Omental fat pad (tissue), 3 donors: ENCODE measurements at regions not wholly inside any gene's neighbourhood (a gene's known extent, or its start where the extent isn't known, plus 50 kb on each side); places are given as distances from the start of the nearest gene placed in this dataset.

Experiments used
- ATAC-seq: fragments of 150-250 bp; one replicate; pipeline ENCODE4 v1.9.1; 2016; ENCODE audit warnings: mild to moderate bottlenecking, moderate library complexity; ENCODE audit not compliant: low FRiP score
- DNase-seq: peaks from one replicate; pipeline ENCODE4 v3.0.0-alpha.2; 2019; ENCODE audit warnings: low spot score
- CTCF ChIP-seq, 3 donors: fragments of 450-650 bp; IDR thresholded peaks; one replicate each; pipeline ENCODE4 v1.5.1; 2016 to 2017; ENCODE audit warnings: antibody characterized with exemption in 3 of 3, mild to moderate bottlenecking in 3 of 3, moderate library complexity in 2 of 3

- no peak for TF ChIP-seq CTCF (IDR thresholded peaks at IDR 0.05)
- ATAC-seq, result no peak
- no peak for DNase-seq
Observed at GRCh38 chr1:229091721-229092136, 179.2 kb upstream of the RAB4A start.

DNA sequence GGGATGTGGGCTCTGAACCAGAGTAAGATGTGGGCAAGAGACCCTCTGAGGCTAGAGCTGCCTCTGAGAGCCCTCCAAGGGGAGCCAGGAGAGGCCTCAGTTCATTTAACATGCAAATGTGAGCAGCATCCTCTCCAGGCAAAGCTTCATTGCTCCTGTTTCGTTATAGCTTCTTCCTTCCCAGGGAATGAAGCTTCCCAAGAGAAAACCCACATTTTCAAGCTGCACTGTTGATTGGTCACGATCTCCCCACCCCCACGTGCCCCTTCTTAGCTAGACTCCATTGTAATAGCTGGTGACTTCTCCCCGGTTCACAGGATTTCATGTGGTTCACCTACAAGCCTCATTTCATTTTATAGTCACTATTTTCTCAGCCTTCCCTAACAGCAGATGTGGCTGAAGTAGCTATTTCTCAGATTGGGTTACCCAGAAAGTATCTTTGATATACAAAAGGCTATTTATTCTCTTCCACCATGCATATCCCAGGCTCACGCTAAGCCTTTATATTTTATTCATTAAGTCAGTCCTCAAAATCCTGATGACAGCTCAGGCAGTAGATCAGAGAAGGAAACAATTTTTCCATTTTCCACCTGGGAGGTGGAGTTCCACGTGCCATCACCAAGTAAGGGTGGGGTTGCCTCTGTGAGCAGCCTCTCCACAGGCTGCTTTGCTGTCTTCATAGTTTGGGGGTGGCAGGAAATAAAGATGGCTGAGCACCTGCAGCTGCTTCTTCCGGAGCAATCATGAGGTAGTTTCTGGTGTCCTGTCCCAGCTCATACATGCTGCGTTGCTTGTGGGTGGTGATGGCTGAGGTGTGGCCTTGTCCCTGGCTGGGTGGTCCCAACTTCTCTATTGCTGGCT, 178.3 kb upstream of the RAB4A start:
- DNase-seq (no peak), ATAC-seq (no peak)

DNA sequence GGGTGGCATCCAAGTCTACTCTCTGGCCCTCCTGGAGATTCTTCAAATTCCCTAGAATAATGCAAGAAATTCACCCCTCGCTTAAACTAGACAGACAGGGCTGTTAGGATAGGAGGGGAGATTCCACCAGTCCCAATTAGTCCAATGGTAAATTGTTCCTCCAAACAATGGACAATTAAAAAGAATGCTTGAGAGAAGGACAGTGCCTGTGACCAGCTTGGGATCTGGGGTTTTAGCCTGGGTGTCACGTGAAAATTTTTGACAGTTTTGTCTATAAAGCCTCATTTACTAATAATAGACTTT, 177.7 kb upstream of the RAB4A start:
- DNase-seq (no peak), ATAC-seq (no peak)
- no peak for TF ChIP-seq CTCF (IDR thresholded peaks at IDR 0.05)

More for the DNA sequence above, 178.3 kb upstream of the RAB4A start:
- no peak for TF ChIP-seq CTCF (IDR thresholded peaks at IDR 0.05)

DNA sequence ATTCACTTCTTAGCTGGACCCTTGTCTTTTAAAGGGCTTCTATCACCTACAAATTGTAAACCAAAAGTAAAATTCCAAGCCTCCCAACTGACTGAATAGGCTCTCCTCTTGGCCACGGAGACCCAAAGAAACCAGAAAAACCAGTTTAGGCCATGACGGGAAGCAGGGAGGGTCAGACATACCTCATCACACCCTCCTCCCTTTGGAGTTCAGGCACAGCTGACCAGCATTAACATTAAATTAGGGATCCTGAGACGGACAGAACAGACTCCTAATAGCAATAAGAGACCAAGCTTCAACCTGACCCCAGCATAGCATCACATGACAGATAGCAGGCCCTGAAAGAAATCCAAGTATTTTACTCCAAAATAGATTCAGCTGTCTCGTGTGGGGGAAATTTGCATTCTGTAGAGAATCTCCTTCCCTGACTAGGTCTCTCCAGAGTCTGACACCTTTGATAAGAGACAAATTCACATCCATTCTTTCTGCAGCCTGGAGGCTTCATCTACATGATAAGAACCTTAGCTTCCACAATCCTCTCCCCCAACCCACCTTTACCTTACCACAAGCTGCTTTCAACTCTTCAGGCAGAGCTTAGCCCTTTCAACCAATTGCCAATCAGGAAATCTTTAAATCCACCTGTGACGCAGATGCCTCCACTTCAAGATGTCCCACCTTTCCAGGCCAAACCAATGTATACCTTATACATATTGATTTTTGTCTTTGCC, 177.1 kb upstream of the RAB4A start:
- DNase-seq (no peak), ATAC-seq (no peak)

DNA sequence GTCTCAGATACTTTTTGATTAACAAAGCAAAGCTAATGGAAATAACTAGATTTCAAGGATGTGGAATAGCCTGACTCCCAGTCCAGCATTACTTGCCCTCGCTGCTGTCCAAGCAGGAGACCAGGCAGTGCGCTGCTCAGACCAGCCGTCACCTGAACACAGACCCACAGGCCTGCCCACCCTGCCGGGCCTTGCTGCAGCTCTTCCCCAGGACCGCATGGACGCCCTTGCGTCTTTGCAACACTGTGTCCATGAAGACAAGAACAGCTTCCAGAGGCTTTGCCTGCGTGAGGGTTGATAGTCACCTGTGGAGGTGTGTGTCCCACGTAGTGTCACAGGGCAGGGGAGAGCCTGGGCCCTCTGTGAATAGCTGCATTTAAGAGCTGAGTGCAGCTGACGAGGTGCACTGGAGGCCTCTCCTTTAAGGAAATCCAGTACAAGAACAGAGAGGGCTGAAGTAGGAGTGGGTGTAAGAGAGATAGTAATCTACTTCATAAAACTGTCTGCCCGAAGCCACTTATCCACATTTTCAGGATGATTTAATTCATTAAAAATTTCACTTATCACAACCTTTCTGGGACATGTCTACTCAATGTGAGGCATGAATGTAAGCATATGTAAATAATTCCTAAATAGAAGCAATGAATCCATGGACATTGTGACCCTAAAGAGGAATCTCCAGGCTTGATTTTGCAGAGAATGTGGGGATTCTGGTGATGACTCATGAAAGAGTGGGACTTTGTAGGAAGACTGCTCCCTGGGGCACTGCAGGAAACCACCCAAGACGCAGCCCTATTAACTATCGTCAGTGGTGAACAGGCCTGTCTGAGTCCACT, 176.2 kb upstream of the RAB4A start:
- no peak for ATAC-seq
- TF ChIP-seq CTCF (IDR thresholded peaks at IDR 0.05), result no peak
- DNase-seq, result no peak

More for the DNA sequence above, 177.1 kb upstream of the RAB4A start:
- no peak for TF ChIP-seq CTCF (IDR thresholded peaks at IDR 0.05)

DNA sequence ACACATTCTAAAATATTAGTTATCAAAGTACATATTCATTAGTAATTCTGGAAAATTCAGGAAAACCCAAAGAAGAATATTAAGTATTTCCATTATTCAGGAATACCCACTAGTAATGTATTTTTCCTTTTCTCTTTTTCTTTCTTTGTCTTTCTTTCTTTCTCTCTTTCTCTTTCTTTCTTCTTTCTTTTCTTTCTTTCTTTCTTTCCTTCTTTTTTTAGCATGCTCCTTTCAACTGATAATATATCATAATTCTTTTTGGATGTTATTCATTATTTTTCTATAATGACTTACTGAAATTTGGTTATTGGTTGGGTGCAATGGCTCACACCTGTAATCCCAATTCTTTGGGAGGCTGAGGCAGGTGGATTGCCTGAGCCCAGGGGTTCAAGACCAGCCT, 175.6 kb upstream of the RAB4A start:
- ATAC-seq (no peak), DNase-seq (no peak)
- no peak for TF ChIP-seq CTCF (IDR thresholded peaks at IDR 0.05)
